22Rv1 (cell line): ENCODE measurements at regions not wholly inside any gene's neighbourhood (a gene's known extent, or its start where the extent isn't known, plus 50 kb on each side); places are given as distances from the start of the nearest gene placed in this dataset.

Experiments used
- ZFX ChIP-seq: fragments of 450-650 bp; IDR thresholded peaks from 2 replicates; pipeline ENCODE4 v1.6.1; 2017; ENCODE audit warnings: antibody characterized with exemption, borderline replicate concordance
- TF ChIP-seq, protein P1 (sequence below): fragments of 450-650 bp; IDR thresholded peaks from 2 replicates; pipeline ENCODE4 v1.5.1; 2017; ENCODE audit warnings: mild to moderate bottlenecking

GRCh38 chr1:8176279-8176678 is 141.6 kb upstream of the SLC45A1 start:
- TF ChIP-seq, protein P1, sequence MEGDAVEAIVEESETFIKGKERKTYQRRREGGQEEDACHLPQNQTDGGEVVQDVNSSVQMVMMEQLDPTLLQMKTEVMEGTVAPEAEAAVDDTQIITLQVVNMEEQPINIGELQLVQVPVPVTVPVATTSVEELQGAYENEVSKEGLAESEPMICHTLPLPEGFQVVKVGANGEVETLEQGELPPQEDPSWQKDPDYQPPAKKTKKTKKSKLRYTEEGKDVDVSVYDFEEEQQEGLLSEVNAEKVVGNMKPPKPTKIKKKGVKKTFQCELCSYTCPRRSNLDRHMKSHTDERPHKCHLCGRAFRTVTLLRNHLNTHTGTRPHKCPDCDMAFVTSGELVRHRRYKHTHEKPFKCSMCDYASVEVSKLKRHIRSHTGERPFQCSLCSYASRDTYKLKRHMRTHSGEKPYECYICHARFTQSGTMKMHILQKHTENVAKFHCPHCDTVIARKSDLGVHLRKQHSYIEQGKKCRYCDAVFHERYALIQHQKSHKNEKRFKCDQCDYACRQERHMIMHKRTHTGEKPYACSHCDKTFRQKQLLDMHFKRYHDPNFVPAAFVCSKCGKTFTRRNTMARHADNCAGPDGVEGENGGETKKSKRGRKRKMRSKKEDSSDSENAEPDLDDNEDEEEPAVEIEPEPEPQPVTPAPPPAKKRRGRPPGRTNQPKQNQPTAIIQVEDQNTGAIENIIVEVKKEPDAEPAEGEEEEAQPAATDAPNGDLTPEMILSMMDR = no peak
- TF ChIP-seq ZFX = no peak
